Right lung (tissue), 2 donors: ENCODE measurements at regions not wholly inside any gene's neighbourhood (a gene's known extent, or its start where the extent isn't known, plus 50 kb on each side); places are given as distances from the start of the nearest gene placed in this dataset.
"Not testable (repeated sequence)": the region's sequence is repeated elsewhere in the genome, so short reads cannot be mapped to it uniquely, and the experiment has no call there.

Experiments used
- DNase-seq, 2 donors: peaks; one replicate each; pipeline ENCODE4 v3.0.0-alpha.2; 2013

- no peak for DNase-seq
Measured at GRCh38 chr9:31669311-31669710, 715.1 kb upstream of the ACO1 start.

GRCh38 chr9:31671011-31671410 is 713.4 kb upstream of the ACO1 start:
- no peak for DNase-seq

- DNase-seq, result no peak
Measured at GRCh38 chr9:31674264-31674663, 710.2 kb upstream of the ACO1 start.

GRCh38 chr9:31677415-31677814 is 707.0 kb upstream of the ACO1 start:
- no peak for DNase-seq

- no peak for DNase-seq
Measured at GRCh38 chr9:31677877-31678276, 706.6 kb upstream of the ACO1 start.

GRCh38 chr9:31683116-31683515 is 701.3 kb upstream of the ACO1 start:
- no peak for DNase-seq

GRCh38 chr9:31697956-31698355 is 686.5 kb upstream of the ACO1 start:
- DNase-seq, result no peak

GRCh38 chr9:31699836-31700235 is 684.6 kb upstream of the ACO1 start:
- no peak for DNase-seq

- no peak for DNase-seq
Measured at GRCh38 chr9:31700252-31701045, 684.0 kb upstream of the ACO1 start.

- DNase-seq, result no peak
Measured at GRCh38 chr9:31702957-31703356, 681.5 kb upstream of the ACO1 start.

GRCh38 chr9:31715250-31715649 is 669.2 kb upstream of the ACO1 start:
- DNase-seq, result no peak

- no peak for DNase-seq
Measured at GRCh38 chr9:31719262-31719661, 665.2 kb upstream of the ACO1 start.

- no peak for DNase-seq
Measured at GRCh38 chr9:31730398-31730797, 654.0 kb upstream of the ACO1 start.

- no peak for DNase-seq
Measured at GRCh38 chr9:31733166-31733565, 651.3 kb upstream of the ACO1 start.

- DNase-seq, result no peak
Measured at GRCh38 chr9:31736581-31737179, 647.8 kb upstream of the ACO1 start.

GRCh38 chr9:31740705-31741104 is 643.7 kb upstream of the ACO1 start:
- DNase-seq, result no peak

GRCh38 chr9:31744589-31744988 is 639.9 kb upstream of the ACO1 start:
- DNase-seq, result no peak

- DNase-seq, result no peak
Measured at GRCh38 chr9:31745468-31745867, 639.0 kb upstream of the ACO1 start.

GRCh38 chr9:31745886-31746285 is 638.6 kb upstream of the ACO1 start:
- no peak for DNase-seq

- DNase-seq, result no peak
Measured at GRCh38 chr9:31753756-31754155, 630.7 kb upstream of the ACO1 start.

- DNase-seq, result no peak
Measured at GRCh38 chr9:31759703-31760102, 624.7 kb upstream of the ACO1 start.

- not testable (repeated sequence) for DNase-seq
Measured at GRCh38 chr9:31774021-31774420, 610.4 kb upstream of the ACO1 start.

GRCh38 chr9:31774571-31774970 is 609.9 kb upstream of the ACO1 start:
- no peak for DNase-seq

- peak; percentile 8 to 20 for DNase-seq
Measured at GRCh38 chr9:31776471-31776870, 608.0 kb upstream of the ACO1 start.
